ENCODE measurements at regions not wholly inside any gene's neighbourhood (a gene's known extent, or its start where the extent isn't known, plus 50 kb on each side); places are given as distances from the start of the nearest gene placed in this dataset.

GRCh38 chr3:182240474-182240873 is 528.7 kb downstream of the SOX2 start:
- no peak for TF ChIP-seq CTCF (IDR thresholded peaks at IDR 0.05; ENCODE audit: insufficient read depth, low read depth, low read length)
- DNase-seq (ENCODE audit: low read depth), result no peak
- no peak overlapping the region for H3K4me3 ChIP-seq (ENCODE audit: low read depth, low read length)

- no peak overlapping the region for H3K4me3 ChIP-seq (ENCODE audit: low read depth, low read length)
Observed at GRCh38 chr3:182241196-182241765, 529.6 kb downstream of the SOX2 start.

GRCh38 chr3:182241766-182242488 is 530.2 kb downstream of the SOX2 start:
- H3K4me3 ChIP-seq (ENCODE audit: low read depth, low read length), result no peak overlapping the region
- peak; percentile 80 for DNase-seq (ENCODE audit: low read depth)
- TF ChIP-seq CTCF (IDR thresholded peaks at IDR 0.05; ENCODE audit: insufficient read depth, low read depth, low read length), result no peak

More at GRCh38 chr3:182241196-182241765, 529.6 kb downstream of the SOX2 start:
- TF ChIP-seq CTCF (IDR thresholded peaks at IDR 0.05; ENCODE audit: insufficient read depth, low read depth, low read length), result no peak
- no peak for DNase-seq (ENCODE audit: low read depth)

- TF ChIP-seq CTCF (IDR thresholded peaks at IDR 0.05; ENCODE audit: insufficient read depth, low read depth, low read length), result no peak
- no peak for DNase-seq (ENCODE audit: low read depth)
- H3K4me3 ChIP-seq (ENCODE audit: low read depth, low read length), result no peak overlapping the region
Observed at GRCh38 chr3:182242489-182242942, 530.8 kb downstream of the SOX2 start.

GRCh38 chr3:182243625-182244024 is 531.9 kb downstream of the SOX2 start:
- no peak for DNase-seq (ENCODE audit: low read depth)
- no peak for TF ChIP-seq CTCF (IDR thresholded peaks at IDR 0.05; ENCODE audit: insufficient read depth, low read depth, low read length)

GRCh38 chr3:182244222-182244971 is 532.7 kb downstream of the SOX2 start:
- no peak for DNase-seq (ENCODE audit: low read depth)
- no peak for TF ChIP-seq CTCF (IDR thresholded peaks at IDR 0.05; ENCODE audit: insufficient read depth, low read depth, low read length)
- no peak overlapping the region for H3K4me3 ChIP-seq (ENCODE audit: low read depth, low read length)

More at GRCh38 chr3:182243625-182244024, 531.9 kb downstream of the SOX2 start:
- H3K4me3 ChIP-seq (ENCODE audit: low read depth, low read length), result no peak overlapping the region

All from fibroblast of villous mesenchyme (primary cell).